ENCODE measurements at regions not wholly inside any gene's neighbourhood (a gene's known extent, or its start where the extent isn't known, plus 50 kb on each side); places are given as distances from the start of the nearest gene placed in this dataset.
"Not testable (repeated sequence)": the region's sequence is repeated elsewhere in the genome, so short reads cannot be mapped to it uniquely, and the experiment has no call there.

DNA sequence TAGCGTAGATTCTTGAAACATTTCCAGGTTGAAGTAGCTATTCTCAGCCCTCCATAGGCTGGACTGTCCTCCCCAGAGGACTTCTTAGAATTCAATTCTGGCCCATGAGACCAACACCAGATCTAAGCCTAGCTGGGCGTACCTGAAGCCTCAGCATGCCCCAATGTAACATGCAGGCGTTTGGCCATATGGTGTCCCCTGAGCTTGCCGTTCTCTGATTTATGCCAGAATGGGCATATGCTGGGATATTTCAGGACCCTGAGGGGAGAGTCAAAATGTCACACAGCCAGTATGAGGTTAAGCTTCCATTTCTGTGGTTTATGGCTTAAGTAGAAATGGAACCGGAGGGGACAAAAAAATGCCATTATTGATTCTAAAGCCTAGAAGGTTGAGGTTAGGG, 317.7 kb upstream of the OBI1 start:
- no peak for DNase-seq

DNA sequence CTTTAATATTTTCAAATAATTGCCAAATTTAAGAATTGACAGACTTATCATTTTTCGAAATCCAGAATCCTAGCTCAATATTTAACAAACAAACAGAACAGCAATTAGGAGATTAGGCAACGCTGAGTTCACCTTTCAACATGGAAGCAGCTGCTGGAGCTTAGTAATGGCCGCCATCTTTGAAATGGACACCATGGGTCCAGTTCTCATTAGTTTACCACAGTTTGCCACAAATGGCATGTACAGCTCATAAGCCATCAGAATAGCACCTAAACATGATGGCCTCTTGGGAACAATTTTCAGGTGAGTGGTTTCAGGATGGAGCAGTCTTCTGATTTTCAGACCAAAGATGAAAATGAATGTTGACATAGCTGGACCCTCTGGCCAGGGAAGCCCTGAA, 313.6 kb upstream of the OBI1 start:
- no peak for DNase-seq

DNA sequence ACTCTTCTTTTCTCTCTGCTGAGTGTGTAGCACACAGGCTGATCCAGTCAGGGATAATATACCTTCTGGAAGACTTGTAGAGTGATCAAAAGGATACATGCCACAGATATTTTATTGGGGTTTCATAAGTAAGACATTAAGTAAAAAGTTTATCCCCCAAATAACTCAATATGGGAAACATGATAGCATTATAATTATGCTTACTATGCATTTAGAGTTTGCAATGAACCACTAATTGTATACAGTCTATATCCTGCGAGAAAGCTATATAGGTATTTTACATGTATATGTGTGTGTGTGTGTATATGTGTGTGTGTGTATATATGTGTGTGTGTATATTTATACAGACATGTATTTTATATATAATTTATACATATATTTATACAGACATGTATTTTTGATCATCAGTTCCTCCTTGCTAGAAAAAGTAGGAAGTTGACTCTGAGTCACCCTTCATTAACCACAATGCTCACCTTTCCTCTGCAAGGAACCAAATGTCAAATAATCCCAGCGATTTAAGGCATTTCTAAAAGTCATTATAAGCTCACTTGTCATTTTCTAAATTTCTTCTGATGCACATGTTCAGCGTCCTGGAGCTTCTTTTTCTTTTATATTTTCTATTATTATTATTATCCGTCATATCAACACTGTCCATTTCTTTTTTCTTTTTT, 312.5 kb upstream of the OBI1 start:
- DNase-seq = no peak

DNA sequence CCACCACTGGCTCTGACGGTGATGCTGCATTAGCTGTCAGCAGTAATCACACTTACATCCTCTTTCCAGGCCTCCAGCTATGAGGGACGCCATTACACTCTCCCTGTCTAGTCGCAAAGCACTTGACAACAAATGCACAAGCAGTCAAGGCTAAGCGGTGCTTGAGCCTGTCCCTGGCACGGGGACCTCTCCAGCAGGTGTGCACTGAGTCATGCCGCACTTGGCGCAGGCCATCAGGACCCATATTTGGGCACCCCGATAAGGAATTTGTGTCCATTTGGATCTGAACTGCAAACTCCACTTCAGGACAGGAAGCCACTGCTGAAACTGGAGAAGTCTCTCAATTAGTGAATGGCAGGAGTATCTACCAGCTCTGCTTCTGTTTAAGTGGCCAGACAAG, 301.9 kb upstream of the OBI1 start:
- DNase-seq = no peak

DNA sequence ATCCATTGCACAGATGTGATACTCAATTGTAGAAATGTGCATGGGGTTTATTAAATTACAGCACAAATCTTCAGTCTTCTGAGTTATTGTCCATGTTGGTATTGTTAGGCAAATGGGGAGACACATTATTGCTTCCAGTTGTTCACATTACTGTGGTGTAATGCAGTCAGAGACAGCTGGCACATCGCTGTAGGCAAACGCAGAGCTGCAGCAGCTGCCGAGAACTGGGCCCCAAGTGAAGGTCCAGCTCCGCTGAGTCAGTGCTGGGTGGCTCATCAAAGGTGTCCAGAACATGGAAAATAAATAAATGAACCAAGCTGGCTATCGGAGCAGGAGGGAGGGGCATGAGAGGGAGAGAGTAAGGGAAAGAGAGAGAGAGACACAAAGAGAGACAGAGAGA, 299.1 kb upstream of the OBI1 start:
- no peak for DNase-seq

DNA sequence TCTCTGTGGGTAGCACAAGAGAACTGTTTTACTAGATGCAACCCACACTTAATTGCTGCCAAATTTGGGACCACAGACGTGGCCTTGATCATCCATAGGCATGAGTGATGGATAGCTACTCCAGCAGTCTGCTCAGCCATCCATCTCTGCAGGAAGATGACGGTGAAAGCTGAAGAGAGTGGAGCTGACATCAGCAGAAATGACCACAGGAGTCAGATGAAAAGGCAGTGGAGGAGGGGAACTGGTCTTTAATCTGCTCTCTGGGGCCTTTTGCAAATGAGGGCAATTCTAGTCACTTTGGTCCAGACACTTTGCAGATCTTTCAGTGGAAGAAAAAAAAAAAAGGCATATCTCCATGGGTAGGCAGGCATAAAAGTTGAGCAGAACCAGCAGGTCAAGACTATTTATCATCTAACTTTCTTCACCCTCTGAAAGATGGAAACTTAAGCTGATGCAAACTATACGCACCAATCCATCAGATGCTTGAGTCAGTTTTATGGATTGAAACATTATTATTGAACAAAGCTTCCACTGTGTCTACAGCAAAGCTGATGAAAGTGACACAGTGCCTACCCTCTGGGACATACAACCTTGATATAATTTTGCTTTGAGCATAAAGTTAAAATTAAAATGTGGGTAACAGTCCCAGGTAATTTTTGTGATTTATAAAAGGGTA, 281.6 kb upstream of the OBI1 start:
- DNase-seq = no peak

DNA sequence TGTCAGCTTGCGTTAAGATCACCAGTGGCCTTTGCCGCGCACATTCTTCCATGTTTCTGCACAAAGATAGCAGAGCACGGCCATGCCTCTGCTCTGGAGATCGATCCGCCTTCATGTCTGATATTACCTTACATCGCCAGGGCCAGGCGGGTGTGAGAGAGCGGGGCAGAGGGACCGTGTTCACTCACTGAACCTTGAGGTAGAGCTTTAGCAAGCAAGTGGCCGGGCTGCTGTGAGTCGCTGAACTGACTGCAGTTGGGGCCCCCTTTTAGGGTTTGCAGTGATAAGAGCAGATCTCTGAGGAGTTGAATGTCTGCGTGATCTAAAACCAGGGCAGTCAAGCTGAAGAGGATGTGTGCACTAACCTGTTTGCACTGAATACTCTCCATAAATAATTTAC, 275.4 kb upstream of the OBI1 start:
- DNase-seq = no peak

DNA sequence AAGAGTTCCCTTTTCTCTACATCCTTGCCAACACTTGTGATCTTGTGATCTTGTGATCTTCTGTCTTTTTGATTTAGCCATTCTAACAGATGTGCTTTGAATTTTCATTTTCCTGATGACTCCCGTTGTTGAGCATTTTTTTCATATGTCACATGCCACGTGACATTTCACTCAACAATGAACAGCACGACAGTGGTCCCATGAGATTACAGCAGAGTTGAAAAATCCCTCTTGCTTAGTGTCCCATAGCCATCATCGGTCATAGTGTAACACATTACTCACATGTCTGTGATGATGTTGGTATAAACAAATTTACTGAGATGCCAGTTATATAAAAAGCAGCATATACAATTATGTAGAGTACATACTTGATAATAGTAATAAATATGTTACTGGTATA, 256.1 kb upstream of the OBI1 start:
- no peak for DNase-seq

DNA sequence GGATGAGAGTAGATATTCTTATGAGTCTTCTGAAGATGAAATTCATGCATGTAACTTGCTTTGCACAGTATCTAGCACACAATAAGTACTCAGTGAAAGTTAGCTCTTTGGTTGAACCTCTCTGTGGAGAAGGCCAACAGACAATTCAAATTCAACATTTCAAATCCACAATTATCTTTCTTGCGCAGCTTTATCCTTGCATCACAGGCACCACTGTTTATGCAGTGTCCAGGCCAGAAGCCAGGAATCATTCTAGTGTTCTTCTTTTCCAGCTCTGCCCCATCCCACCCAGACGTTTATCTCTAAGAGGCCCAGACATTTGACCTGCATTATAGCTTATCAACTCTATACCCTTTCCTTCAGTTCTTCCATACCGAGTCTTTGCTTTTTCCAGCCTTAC, 254.7 kb upstream of the OBI1 start:
- DNase-seq = no peak

DNA sequence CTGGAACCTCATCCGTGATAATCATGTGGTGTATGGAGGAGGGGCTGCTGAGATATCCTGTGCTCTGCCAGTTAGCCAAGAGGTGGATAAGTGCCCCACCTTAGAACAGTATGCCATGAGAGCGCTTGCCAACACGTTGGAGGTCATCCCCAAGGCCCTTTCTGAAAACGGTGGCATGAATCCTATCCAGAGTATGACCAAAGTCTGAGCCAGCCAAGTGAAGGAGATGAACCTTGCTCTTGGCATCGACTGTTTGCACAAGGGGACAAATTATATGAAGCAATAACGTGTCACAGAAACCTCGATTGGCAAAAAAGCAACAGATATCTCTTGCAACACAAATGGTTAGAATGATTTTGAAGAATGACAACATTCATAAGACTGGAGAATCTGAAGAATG, 251.2 kb upstream of the OBI1 start:
- no peak for DNase-seq

DNA sequence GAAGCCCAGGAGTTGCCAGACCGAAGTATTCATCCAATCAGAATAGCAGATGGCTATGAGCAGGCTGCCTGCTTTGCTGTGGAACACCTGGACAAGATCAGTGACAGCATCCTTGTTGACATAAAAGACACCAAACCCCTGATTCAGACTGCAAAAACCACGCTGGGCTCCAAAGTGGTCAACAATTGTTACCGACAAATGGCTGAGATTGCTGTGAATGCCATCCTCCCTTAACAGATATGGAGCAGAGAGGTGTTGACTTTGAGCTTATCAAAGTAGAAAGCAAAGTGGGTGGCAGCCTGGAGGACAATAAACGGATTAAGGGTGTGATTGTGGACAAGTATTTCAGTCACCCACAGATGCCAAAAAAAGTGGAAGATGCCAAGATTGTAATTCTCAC, 250.3 kb upstream of the OBI1 start:
- DNase-seq = no peak

DNA sequence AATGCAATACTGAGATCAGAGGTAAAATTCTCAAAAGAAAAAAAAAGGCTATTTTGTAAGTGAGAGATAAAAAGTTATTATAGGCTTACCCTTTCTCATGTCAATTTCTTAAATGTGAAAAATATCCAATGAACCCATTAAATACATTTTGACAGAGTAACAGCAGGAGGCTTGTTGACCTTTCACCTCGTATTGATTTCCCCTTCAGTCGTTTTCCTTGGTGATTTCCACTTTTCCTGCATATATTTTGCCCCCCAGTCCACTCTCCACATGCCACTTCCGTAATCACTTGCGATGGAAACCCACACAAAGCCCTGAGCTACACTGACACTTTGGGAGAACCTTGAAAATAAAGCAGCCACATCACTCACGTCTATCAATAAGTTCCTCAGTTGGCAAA, 248.1 kb upstream of the OBI1 start:
- no peak for DNase-seq

DNA sequence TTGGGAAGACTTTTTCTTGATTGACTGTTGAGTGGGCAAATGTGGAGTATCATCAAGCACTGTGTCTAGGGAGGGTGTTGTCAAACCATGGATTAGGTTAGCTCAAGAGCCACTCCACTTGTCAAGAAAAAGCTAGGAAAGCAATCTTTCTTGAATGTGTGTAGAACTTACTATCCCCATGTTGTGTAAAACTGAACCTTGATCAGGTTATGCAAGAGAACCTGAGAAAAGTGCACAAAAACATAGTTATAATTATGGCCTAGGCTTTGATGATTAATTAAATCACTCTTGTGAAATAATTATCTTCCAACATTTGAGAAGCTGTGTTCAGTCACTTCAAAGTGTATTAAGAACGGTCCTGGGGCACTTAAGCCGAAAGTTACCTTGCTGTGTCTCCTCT, 238.2 kb upstream of the OBI1 start:
- no peak for DNase-seq

DNA sequence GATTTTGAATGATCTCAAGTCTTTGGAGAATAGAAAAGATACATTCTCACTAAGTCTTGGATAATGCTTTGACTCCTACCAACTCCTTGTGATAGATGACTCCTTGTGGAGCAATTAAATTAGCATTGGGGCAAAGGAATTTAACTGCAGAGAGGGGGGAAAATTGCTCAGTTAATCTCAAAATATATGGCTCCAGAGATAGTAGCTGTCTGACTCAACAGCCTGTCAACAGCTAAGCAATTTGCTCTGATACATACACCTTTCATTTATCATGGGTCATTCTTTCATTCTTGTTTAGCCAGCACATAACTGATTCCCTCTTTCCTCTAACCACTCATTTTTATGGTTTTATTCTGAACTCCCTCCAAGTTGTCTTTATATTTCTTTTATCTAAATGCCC, 225.6 kb upstream of the OBI1 start:
- no peak for DNase-seq

DNA sequence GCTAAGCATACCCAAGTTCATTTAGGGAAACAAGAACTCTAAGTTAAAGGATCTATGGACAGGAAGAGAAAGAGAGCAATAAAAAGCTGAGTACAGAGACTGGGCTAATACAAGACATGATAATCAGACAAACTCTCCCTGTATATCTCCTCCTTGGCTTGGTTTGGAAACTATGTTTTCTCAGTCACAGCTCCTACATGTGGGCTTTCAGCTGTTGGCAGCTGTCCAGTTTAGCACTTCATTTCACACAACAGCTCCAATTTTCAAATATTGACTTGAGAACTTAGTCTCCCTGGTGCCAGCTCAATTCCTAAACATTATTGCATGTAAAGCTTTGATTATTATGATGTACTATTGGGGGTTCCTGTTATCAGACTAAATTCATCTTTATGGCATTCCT, 222.8 kb upstream of the OBI1 start:
- DNase-seq = no peak

DNA sequence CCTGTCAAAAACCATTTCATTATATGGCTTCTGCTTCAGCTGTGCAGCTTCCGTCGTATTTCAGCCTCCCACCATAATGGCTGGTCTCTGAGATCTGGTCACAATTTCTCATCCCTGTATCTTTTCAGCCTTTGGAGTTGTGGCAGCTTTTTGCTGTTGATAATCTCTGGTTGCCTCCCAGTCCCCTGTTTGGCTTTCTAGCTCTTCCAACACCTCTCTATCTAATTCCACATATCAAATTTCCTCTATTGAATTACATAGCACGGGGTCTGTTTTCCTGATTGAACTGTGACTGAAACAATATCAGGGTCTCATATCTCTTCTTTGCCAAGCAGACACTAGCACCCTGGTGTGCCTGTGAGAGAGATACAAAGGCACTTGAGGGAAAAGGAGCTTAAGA, 222.1 kb upstream of the OBI1 start:
- DNase-seq = no peak

DNA sequence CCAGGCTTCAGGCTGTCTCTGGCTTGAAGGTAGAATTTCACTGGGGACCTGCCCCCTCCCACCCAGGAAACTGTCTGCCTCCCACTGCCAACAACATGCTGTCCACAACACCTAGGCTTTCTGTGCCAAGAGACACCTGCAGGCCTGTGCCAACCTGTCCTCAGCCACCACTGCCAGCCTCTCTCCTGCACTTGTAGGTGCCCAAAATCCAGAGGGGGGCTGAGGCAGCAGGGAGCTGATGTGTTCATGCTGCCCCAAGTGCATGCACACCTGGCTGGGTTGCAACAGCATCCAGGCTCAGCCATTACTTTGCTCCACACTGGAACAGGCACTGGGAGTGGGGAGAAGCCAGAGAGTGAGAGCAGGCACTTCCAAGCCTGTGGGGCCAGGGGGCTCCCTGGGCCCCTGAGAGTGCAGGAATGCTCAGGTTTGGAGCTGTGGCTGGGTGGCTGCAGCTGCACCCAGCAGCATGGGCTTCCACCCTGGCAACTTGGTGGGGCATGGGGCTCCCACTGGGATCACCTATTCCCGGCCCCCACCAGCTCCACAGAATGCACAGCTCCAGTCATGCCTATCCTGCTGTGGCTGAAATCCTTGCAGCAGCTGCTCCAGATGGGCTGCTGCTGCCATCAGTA, 218.1 kb upstream of the OBI1 start:
- no peak for DNase-seq

DNA sequence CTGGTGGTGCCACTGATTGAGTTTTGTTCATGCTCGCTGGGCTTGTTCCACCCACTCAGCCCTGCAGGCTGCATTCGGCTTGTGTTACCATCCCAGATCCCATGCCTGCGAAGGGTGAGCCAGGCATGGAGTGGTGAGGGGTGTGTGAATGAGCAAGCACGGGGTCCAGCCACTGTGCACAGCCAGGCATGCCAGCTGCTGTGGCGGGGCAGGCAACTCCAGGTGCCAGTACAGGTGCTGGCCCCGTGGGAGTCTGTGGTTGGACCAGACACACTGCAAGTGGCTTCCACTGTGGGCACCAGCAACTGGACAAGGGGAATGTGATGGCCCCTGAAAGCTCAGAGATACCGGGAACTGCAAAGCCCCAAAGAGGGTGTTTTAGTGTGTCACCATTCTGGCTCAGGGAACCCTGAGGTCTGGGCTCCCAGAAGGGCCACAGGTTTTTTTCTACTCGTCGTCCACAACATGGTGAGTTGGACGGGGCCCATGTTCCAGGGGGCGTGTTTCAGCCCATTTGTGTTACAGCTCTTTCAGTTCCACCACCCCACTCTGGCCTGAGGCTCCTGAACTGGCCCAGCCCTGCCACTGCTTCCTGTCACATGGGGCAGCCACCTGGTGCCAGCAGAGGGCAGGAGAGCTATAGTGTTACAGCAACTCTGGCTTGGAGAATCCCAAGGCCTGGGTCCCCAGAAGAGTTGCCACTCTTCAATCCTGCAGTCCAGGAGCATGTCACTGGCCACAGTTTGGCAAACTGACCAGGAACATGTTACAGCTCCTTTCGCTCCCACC, 217.0 kb upstream of the OBI1 start:
- DNase-seq = no peak

DNA sequence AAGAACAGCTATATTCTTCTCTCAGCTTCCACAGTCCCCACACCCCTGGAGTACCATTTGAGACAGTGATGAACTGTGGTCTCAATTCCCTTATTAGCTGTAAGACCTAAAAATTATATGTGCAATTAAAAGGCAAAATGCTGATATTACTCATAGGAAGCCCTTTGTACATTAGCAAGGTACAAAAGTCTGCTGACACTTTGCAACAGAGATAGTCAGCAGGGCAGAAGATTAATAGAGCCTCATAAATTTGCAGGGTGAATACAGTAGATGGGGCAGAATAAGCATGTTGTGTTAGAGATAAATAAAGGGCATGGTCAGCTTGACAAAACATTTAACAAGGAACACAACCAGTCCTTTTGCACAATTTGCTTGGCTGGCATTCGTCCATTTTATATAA, 210.0 kb upstream of the OBI1 start:
- no peak for DNase-seq

DNA sequence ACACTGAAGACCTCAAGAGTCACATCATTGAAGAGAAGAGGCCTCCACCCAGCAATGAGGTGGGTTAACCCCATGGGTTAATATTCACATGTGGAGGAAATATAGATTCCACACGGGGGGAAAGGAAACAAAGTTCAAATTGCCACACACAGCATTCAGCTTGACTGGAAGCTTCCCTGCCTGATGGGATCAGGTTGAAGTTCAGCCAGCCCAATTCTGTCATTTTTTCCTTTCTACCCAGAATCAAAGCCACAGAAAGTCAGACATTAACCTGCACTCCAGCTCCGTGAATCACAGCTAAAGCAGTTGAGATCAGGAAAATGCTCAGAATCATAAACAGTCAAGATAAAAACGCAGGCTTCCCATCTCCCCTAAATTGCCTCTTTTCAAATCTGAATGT, 208.7 kb upstream of the OBI1 start:
- no peak for DNase-seq

DNA sequence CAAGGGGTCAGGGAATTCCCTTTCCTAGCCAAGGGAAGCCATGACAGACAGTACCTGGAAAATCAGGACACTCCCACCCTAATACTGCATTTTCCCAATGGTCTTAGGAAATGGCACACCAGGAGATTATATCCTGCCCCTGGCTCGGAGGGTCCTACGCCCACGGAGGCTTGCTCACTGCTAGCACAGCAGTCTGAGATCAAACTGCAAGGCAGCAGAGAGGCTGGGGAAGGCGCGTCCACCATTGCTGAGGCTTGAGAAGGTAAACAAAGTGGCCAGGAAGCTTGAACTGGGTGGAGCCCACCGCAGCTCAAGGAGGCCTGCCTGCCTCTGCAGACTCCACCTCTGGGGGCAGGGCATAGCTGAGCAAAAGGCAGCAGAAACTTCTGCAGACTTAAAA, 207.1 kb upstream of the OBI1 start:
- DNase-seq = not testable (repeated sequence)

DNA sequence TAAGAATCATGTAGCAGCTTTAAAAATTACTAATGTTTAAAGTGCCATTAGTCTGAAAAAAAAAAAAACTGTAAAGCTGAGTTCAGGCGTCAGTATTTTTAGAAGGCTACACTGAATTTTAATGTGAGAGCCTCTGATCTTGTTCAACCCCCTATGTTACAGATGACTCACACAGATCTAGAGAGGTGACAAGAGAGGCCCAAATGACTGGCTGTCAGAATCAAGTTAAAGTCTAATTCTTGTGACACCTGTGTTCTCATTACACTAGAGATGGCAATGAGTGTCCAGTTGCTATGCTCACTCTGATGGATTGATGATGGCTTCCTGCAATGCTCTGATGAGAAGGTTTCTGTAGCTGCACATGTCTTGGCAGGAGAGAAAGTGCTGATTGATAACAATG, 203.5 kb upstream of the OBI1 start:
- no peak for DNase-seq

DNA sequence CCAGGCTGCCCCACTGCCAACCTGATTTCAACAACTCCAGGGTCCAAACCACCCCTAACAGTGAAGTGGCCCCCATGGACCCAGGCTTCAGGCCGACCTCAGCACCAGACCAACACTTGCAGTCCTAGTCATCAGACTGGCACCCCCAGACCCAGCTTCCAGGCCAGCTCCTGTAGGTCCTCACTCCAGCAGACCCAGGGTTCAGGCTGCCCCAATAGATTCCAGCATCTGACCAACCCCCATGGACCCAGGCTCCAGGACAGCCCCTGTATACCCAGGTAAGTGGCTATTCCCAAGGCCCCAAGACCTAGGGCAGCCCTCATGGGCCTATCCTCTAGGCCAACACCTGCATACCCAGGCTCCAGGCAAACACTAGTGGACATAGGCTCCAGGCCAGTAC, 193.8 kb upstream of the OBI1 start:
- DNase-seq = no peak

All from activated T-cell treated with anti-CD3 and anti-CD28 coated beads for 4 hours (primary cell).